NB4 (cell line): ENCODE measurements at regions not wholly inside any gene's neighbourhood (a gene's known extent, or its start where the extent isn't known, plus 50 kb on each side); places are given as distances from the start of the nearest gene placed in this dataset.

ENCODE experiments used
- DNase-seq: peaks from one replicate; pipeline ENCODE4 v3.0.0; 2010; ENCODE audit warnings: low read depth
- H3K4me3 ChIP-seq: one replicate; pipeline ENCODE4 v1.5.1; 2011; ENCODE audit warnings: mild to moderate bottlenecking, low read depth, low read length, moderate library complexity
- MAX ChIP-seq: IDR thresholded peaks from 2 replicates; pipeline ENCODE4 v1.6.1; 2011; ENCODE audit warnings: low read depth, low read length
- MYC ChIP-seq: IDR thresholded peaks from 2 replicates; pipeline ENCODE4 v1.6.1; 2011; ENCODE audit warnings: low read depth, low read length
- POLR2A ChIP-seq: IDR thresholded peaks from 2 replicates; pipeline ENCODE4 v1.6.1; 2011; ENCODE audit warnings: mild to moderate bottlenecking; ENCODE audit not compliant: insufficient read length; ENCODE audit errors: extremely low read depth
- TF ChIP-seq, protein P1 (sequence below): IDR thresholded peaks from one replicate; pipeline ENCODE4 v1.5.1; 2012; ENCODE audit warnings: low read depth, low read length

- DNase-seq = no peak
- TF ChIP-seq, protein P1, sequence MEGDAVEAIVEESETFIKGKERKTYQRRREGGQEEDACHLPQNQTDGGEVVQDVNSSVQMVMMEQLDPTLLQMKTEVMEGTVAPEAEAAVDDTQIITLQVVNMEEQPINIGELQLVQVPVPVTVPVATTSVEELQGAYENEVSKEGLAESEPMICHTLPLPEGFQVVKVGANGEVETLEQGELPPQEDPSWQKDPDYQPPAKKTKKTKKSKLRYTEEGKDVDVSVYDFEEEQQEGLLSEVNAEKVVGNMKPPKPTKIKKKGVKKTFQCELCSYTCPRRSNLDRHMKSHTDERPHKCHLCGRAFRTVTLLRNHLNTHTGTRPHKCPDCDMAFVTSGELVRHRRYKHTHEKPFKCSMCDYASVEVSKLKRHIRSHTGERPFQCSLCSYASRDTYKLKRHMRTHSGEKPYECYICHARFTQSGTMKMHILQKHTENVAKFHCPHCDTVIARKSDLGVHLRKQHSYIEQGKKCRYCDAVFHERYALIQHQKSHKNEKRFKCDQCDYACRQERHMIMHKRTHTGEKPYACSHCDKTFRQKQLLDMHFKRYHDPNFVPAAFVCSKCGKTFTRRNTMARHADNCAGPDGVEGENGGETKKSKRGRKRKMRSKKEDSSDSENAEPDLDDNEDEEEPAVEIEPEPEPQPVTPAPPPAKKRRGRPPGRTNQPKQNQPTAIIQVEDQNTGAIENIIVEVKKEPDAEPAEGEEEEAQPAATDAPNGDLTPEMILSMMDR = no peak
- TF ChIP-seq POLR2A (no peak), MAX (no peak), MYC (no peak)
- H3K4me3 ChIP-seq = no peak overlapping the region
Measured at GRCh38 chr17:70829876-70830275, 660.5 kb downstream of the KCNJ2 start.

- H3K4me3 ChIP-seq = no peak overlapping the region
- TF ChIP-seq, protein P1 = no peak
- TF ChIP-seq MYC (no peak), MAX (no peak), POLR2A (no peak)
- no peak for DNase-seq
Measured at GRCh38 chr17:70834039-70834438, 664.7 kb downstream of the KCNJ2 start.

- H3K4me3 ChIP-seq = no peak overlapping the region
- no peak for TF ChIP-seq POLR2A
- TF ChIP-seq, protein P1 = no peak
- no peak for TF ChIP-seq MAX
- no peak for TF ChIP-seq MYC
- no peak for DNase-seq
Measured at GRCh38 chr17:70848785-70849184, 679.5 kb downstream of the KCNJ2 start.

- no peak for DNase-seq
- H3K4me3 ChIP-seq = no peak overlapping the region
- TF ChIP-seq POLR2A = no peak
- TF ChIP-seq MYC = no peak
- TF ChIP-seq MAX = no peak
- TF ChIP-seq, protein P1 = no peak
Measured at GRCh38 chr17:70855401-70856054, 686.2 kb downstream of the KCNJ2 start.

- TF ChIP-seq MAX = no peak
- no peak for TF ChIP-seq POLR2A
- TF ChIP-seq MYC = no peak
- TF ChIP-seq, protein P1 = no peak
- H3K4me3 ChIP-seq = no peak overlapping the region
- DNase-seq = no peak
Measured at GRCh38 chr17:70857351-70857750, 688.0 kb downstream of the KCNJ2 start.

GRCh38 chr17:70859829-70860228, 690.5 kb downstream of the KCNJ2 start:
- TF ChIP-seq, protein P1 = no peak
- TF ChIP-seq MYC (no peak), POLR2A (no peak), MAX (no peak)
- no peak overlapping the region for H3K4me3 ChIP-seq
- no peak for DNase-seq
